Activated CD4-positive, alpha-beta memory T cell treated with anti-CD3 and anti-CD28 coated beads, Interleukin-2, amount 10 ng/mL, durations not matched to agents 7 days and 5 days (primary cell): ENCODE measurements at regions not wholly inside any gene's neighbourhood (a gene's known extent, or its start where the extent isn't known, plus 50 kb on each side); places are given as distances from the start of the nearest gene placed in this dataset.

Source experiments
- CTCF ChIA-PET: fragments of 350-600 bp; sonication (Branson Sonifier 250); formaldehyde crosslinking; loops from one replicate; lab custom pipeline; 2021; ENCODE audit warnings: antibody characterized with exemption, inconsistent platforms; lab: Charles Lee
- POLR2A ChIA-PET: fragments of 350-600 bp; sonication (Branson Sonifier 250); formaldehyde crosslinking; loops from one replicate; lab custom pipeline; 2021; ENCODE audit warnings: antibody characterized with exemption; lab: Charles Lee
- DNase-seq: peaks from one replicate; pipeline ENCODE4 v3.0.0-alpha.2; 2020
- H3K27ac Mint-ChIP-seq: one replicate; pipeline ENCODE4 v1.8.0; 2021; ENCODE audit warnings: mild to moderate bottlenecking, mixed read lengths
- H3K27me3 Mint-ChIP-seq: one replicate; pipeline ENCODE4 v1.8.0; 2021; ENCODE audit warnings: mixed read lengths
- H3K36me3 Mint-ChIP-seq: one replicate; pipeline ENCODE4 v1.8.0; 2021; ENCODE audit warnings: low read depth, mixed read lengths
- H3K4me1 Mint-ChIP-seq: one replicate; pipeline ENCODE4 v1.8.0; 2021; ENCODE audit warnings: mixed read lengths
- H3K4me3 Mint-ChIP-seq: one replicate; pipeline ENCODE4 v1.8.0; 2021; ENCODE audit warnings: mild to moderate bottlenecking, mixed read lengths
- H3K9me3 Mint-ChIP-seq: one replicate; pipeline ENCODE4 v1.8.0; 2021; ENCODE audit warnings: mixed read lengths

- H3K4me3 Mint-ChIP-seq = no peak overlapping the region
- no peaks in the 10 kb centered on the region for H3K4me1 Mint-ChIP-seq
- no peak overlapping the region for H3K27ac Mint-ChIP-seq
- H3K9me3 Mint-ChIP-seq = no peaks in the 10 kb centered on the region
- DNase-seq = no peak
- H3K36me3 Mint-ChIP-seq = no peaks in the 10 kb centered on the region
- CTCF ChIA-PET = no interaction called here
- H3K27me3 Mint-ChIP-seq = no peaks in the 10 kb centered on the region
- POLR2A ChIA-PET = no interaction called here
Observed at GRCh38 chr4:28221536-28221935, 1360.9 kb downstream of the STIM2 start.

GRCh38 chr4:28225050-28225449, 1364.4 kb downstream of the STIM2 start:
- CTCF ChIA-PET = no interaction called here
- DNase-seq = no peak
- H3K27ac Mint-ChIP-seq = no peak overlapping the region

GRCh38 chr4:28225689-28226353, 1365.2 kb downstream of the STIM2 start:
- DNase-seq = no peak
- no peak overlapping the region for H3K27ac Mint-ChIP-seq
- no peaks in the 10 kb centered on the region for H3K27me3 Mint-ChIP-seq
- H3K4me3 Mint-ChIP-seq = no peak overlapping the region
- no peaks in the 10 kb centered on the region for H3K36me3 Mint-ChIP-seq
- POLR2A ChIA-PET = no interaction called here
- H3K4me1 Mint-ChIP-seq = no peaks in the 10 kb centered on the region
- H3K9me3 Mint-ChIP-seq = no peaks in the 10 kb centered on the region
- CTCF ChIA-PET = no interaction called here

More at GRCh38 chr4:28225050-28225449, 1364.4 kb downstream of the STIM2 start:
- H3K9me3 Mint-ChIP-seq = no peaks in the 10 kb centered on the region
- H3K4me3 Mint-ChIP-seq = no peak overlapping the region
- POLR2A ChIA-PET = no interaction called here
- no peaks in the 10 kb centered on the region for H3K27me3 Mint-ChIP-seq
- H3K36me3 Mint-ChIP-seq = no peaks in the 10 kb centered on the region
- H3K4me1 Mint-ChIP-seq = no peaks in the 10 kb centered on the region

- ChIA-PET POLR2A (no interaction called here), CTCF (no interaction called here)
- Mint-ChIP-seq H3K36me3 (no peaks in the 10 kb centered on the region), H3K27me3 (no peaks in the 10 kb centered on the region), H3K27ac (no peak overlapping the region), H3K4me1 (no peaks in the 10 kb centered on the region), H3K9me3 (no peaks in the 10 kb centered on the region), H3K4me3 (no peak overlapping the region)
- DNase-seq = no peak
Observed at GRCh38 chr4:28226962-28227361, 1366.3 kb downstream of the STIM2 start.

- Mint-ChIP-seq H3K36me3 (no peaks in the 10 kb centered on the region), H3K9me3 (no peaks in the 10 kb centered on the region), H3K27me3 (no peaks in the 10 kb centered on the region), H3K4me3 (no peak overlapping the region), H3K4me1 (no peaks in the 10 kb centered on the region), H3K27ac (no peak overlapping the region)
- no peak for DNase-seq
- ChIA-PET CTCF (no interaction called here), POLR2A (no interaction called here)
Observed at GRCh38 chr4:28227764-28228163, 1367.1 kb downstream of the STIM2 start.

GRCh38 chr4:28228561-28229491, 1368.2 kb downstream of the STIM2 start:
- ChIA-PET POLR2A (no interaction called here), CTCF (no interaction called here)
- H3K27ac Mint-ChIP-seq = no peak overlapping the region
- no peak overlapping the region for H3K4me3 Mint-ChIP-seq
- no peaks in the 10 kb centered on the region for H3K36me3 Mint-ChIP-seq
- no peak for DNase-seq
- no peaks in the 10 kb centered on the region for H3K4me1 Mint-ChIP-seq
- H3K9me3 Mint-ChIP-seq = no peaks in the 10 kb centered on the region
- H3K27me3 Mint-ChIP-seq = no peaks in the 10 kb centered on the region

GRCh38 chr4:28232376-28232775, 1371.7 kb downstream of the STIM2 start:
- Mint-ChIP-seq H3K4me1 (no peaks in the 10 kb centered on the region), H3K27ac (no peak overlapping the region), H3K4me3 (no peak overlapping the region), H3K36me3 (no peaks in the 10 kb centered on the region), H3K9me3 (no peaks in the 10 kb centered on the region), H3K27me3 (no peaks in the 10 kb centered on the region)
- ChIA-PET CTCF (no interaction called here), POLR2A (no interaction called here)
- DNase-seq = no peak

GRCh38 chr4:28232951-28233350, 1372.3 kb downstream of the STIM2 start:
- no peaks in the 10 kb centered on the region for H3K4me1 Mint-ChIP-seq
- H3K9me3 Mint-ChIP-seq = no peaks in the 10 kb centered on the region
- H3K36me3 Mint-ChIP-seq = no peaks in the 10 kb centered on the region
- no peak for DNase-seq
- H3K27ac Mint-ChIP-seq = no peak overlapping the region
- H3K27me3 Mint-ChIP-seq = no peaks in the 10 kb centered on the region
- POLR2A ChIA-PET = no interaction called here
- no peak overlapping the region for H3K4me3 Mint-ChIP-seq
- CTCF ChIA-PET = no interaction called here

GRCh38 chr4:28233724-28234123, 1373.1 kb downstream of the STIM2 start:
- Mint-ChIP-seq H3K36me3 (no peaks in the 10 kb centered on the region), H3K4me3 (no peak overlapping the region), H3K27me3 (no peaks in the 10 kb centered on the region), H3K4me1 (no peaks in the 10 kb centered on the region), H3K27ac (no peak overlapping the region), H3K9me3 (no peaks in the 10 kb centered on the region)
- no peak for DNase-seq
- CTCF ChIA-PET = no interaction called here
- POLR2A ChIA-PET = no interaction called here

- POLR2A ChIA-PET = no interaction called here
- H3K9me3 Mint-ChIP-seq = peaks cover 2% of the 10 kb centered on the region
- H3K4me3 Mint-ChIP-seq = no peak overlapping the region
- no peaks in the 10 kb centered on the region for H3K36me3 Mint-ChIP-seq
- H3K4me1 Mint-ChIP-seq = no peaks in the 10 kb centered on the region
- no peaks in the 10 kb centered on the region for H3K27me3 Mint-ChIP-seq
- CTCF ChIA-PET = no interaction called here
- no peak for DNase-seq
- no peak overlapping the region for H3K27ac Mint-ChIP-seq
Observed at GRCh38 chr4:28238876-28239275, 1378.2 kb downstream of the STIM2 start.

GRCh38 chr4:28241021-28241420, 1380.4 kb downstream of the STIM2 start:
- Mint-ChIP-seq H3K4me3 (no peak overlapping the region), H3K27ac (no peak overlapping the region), H3K4me1 (no peaks in the 10 kb centered on the region), H3K9me3 (peaks cover 2% of the 10 kb centered on the region), H3K27me3 (no peaks in the 10 kb centered on the region), H3K36me3 (no peaks in the 10 kb centered on the region)
- DNase-seq = no peak
- ChIA-PET CTCF (no interaction called here), POLR2A (no interaction called here)

GRCh38 chr4:28247805-28248204, 1387.2 kb downstream of the STIM2 start:
- Mint-ChIP-seq H3K9me3 (peaks cover 2% of the 10 kb centered on the region), H3K27me3 (no peaks in the 10 kb centered on the region), H3K4me3 (no peak overlapping the region), H3K4me1 (no peaks in the 10 kb centered on the region), H3K27ac (no peak overlapping the region), H3K36me3 (no peaks in the 10 kb centered on the region)
- CTCF ChIA-PET = no interaction called here
- no peak for DNase-seq
- POLR2A ChIA-PET = no interaction called here

- no peak overlapping the region for H3K4me3 Mint-ChIP-seq
- CTCF ChIA-PET = no interaction called here
- H3K27ac Mint-ChIP-seq = no peak overlapping the region
- no peak for DNase-seq
- H3K27me3 Mint-ChIP-seq = no peaks in the 10 kb centered on the region
- H3K36me3 Mint-ChIP-seq = no peaks in the 10 kb centered on the region
- POLR2A ChIA-PET = no interaction called here
- peaks cover 2% of the 10 kb centered on the region for H3K9me3 Mint-ChIP-seq
- H3K4me1 Mint-ChIP-seq = no peaks in the 10 kb centered on the region
Observed at GRCh38 chr4:28248269-28248668, 1387.6 kb downstream of the STIM2 start.

- Mint-ChIP-seq H3K27ac (no peak overlapping the region), H3K27me3 (no peaks in the 10 kb centered on the region), H3K36me3 (no peaks in the 10 kb centered on the region), H3K9me3 (peaks cover 5% of the 10 kb centered on the region), H3K4me1 (no peaks in the 10 kb centered on the region), H3K4me3 (no peak overlapping the region)
- ChIA-PET POLR2A (no interaction called here), CTCF (no interaction called here)
- no peak for DNase-seq
Observed at GRCh38 chr4:28250646-28251045, 1390.0 kb downstream of the STIM2 start.
